Left ventricle myocardium inferior (tissue), 1 donor: ENCODE measurements at regions not wholly inside any gene's neighbourhood (a gene's known extent, or its start where the extent isn't known, plus 50 kb on each side); places are given as distances from the start of the nearest gene placed in this dataset.

Experiments
- DNase-seq: peaks from one replicate; pipeline ENCODE4 v3.0.0-alpha.2; 2020
- H3K27ac ChIP-seq: fragments of 200-600 bp; replicated peaks from 2 replicates; pipeline ENCODE4 v1.8.0; 2021
- H3K27me3 ChIP-seq: fragments of 200-600 bp; 2 replicates; pipeline ENCODE4 v1.8.0; 2021; ENCODE audit warnings: low read depth
- H3K36me3 ChIP-seq: fragments of 200-600 bp; 2 replicates; pipeline ENCODE4 v1.8.0; 2021
- H3K4me1 ChIP-seq: fragments of 200-600 bp; 2 replicates; pipeline ENCODE4 v1.8.0; 2021
- H3K4me3 ChIP-seq: fragments of 200-600 bp; 2 replicates; pipeline ENCODE4 v1.8.0; 2021; ENCODE audit warnings: mild to moderate bottlenecking, moderate library complexity
- H3K9me3 ChIP-seq: fragments of 200-600 bp; replicated peaks from 2 replicates; pipeline ENCODE4 v1.8.0; 2021
- CTCF ChIP-seq: fragments of 200-600 bp; IDR thresholded peaks from 2 replicates; pipeline ENCODE4 v1.8.0; 2021; ENCODE audit warnings: antibody characterized with exemption, mild to moderate bottlenecking, borderline replicate concordance
- intact Hi-C: fragments of 100-400 bp; cut with micrococcal nuclease; formaldehyde crosslinking; loops from one replicate; pipeline ENCODE4 v1.11.0; 2022
- donor health status: DM: no; HTN: yes; CAD: no; lungs with severe emphysema.

- TF ChIP-seq CTCF = no peak
- no peaks in the 10 kb centered on the region for H3K36me3 ChIP-seq
- no peak overlapping the region for H3K4me3 ChIP-seq
- intact Hi-C loops = no loop called here
- H3K27ac ChIP-seq = no peak overlapping the region
- H3K4me1 ChIP-seq = no peaks in the 10 kb centered on the region
- peaks cover 3% of the 10 kb centered on the region for H3K27me3 ChIP-seq
- DNase-seq = no peak
- H3K9me3 ChIP-seq = peaks cover 11% of the 10 kb centered on the region
These were observed 57.6 kb upstream of the GRIN3A start for GRCh38 chr9:101796044-101796443.

GRCh38 chr9:101795147-101795546 is 56.7 kb upstream of the GRIN3A start:
- Histone ChIP-seq H3K36me3 (no peaks in the 10 kb centered on the region), H3K9me3 (peaks cover 11% of the 10 kb centered on the region), H3K4me3 (no peak overlapping the region), H3K27me3 (peaks cover 3% of the 10 kb centered on the region), H3K4me1 (no peaks in the 10 kb centered on the region), H3K27ac (no peak overlapping the region)
- DNase-seq = no peak
- intact Hi-C loops = no loop called here
- no peak for TF ChIP-seq CTCF

GRCh38 chr9:101792475-101792874 is 54.0 kb upstream of the GRIN3A start:
- peaks cover 11% of the 10 kb centered on the region for H3K9me3 ChIP-seq
- H3K27ac ChIP-seq = no peak overlapping the region
- intact Hi-C loops = no loop called here
- no peak overlapping the region for H3K4me3 ChIP-seq
- H3K27me3 ChIP-seq = peaks cover 3% of the 10 kb centered on the region
- no peaks in the 10 kb centered on the region for H3K36me3 ChIP-seq
- DNase-seq = no peak
- TF ChIP-seq CTCF = no peak
- H3K4me1 ChIP-seq = no peaks in the 10 kb centered on the region

DNA sequence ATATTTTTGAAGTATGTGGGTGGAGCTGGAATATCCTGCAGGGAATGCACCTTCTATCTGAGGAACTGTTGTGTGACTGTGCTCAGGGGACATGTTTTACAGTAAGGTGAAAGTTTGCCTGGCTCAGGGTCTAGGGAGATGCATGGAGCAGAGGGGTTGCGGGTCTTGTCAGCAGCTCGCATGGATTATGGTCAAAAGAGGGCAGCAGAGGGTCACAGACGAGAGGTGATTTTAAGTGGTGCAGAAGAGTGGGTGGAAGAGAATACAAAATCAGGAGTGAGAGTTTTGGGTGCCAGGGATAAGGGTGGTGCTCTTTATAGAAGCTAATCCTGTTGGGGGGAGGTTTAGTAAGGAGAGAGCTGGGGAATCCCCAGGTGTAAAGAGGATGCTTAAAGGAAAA is 53.5 kb upstream of the GRIN3A start:
- Histone ChIP-seq H3K36me3 (no peaks in the 10 kb centered on the region), H3K27me3 (peaks cover 3% of the 10 kb centered on the region), H3K9me3 (peaks cover 11% of the 10 kb centered on the region), H3K4me3 (no peak overlapping the region), H3K4me1 (no peaks in the 10 kb centered on the region), H3K27ac (no peak overlapping the region)
- intact Hi-C loops = no loop called here
- DNase-seq = no peak
- TF ChIP-seq CTCF = peak; percentile 35

DNA sequence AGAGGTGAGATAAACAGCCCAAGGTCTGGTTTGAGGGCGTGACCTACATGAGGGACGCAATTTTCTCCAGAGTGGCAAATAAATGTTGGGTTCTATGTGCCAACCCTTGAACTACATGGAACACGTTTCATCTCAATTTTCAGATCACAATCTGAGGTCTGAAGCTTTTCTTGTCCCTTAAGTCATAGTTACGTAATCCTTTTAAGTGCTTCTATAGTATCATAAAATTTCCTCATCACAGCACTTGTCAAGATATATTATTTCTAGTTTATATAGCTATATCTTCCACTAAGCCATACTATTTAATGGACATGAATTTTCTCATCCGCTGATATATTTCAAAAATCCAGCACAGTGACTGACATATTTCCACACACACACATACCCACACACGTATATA is 53.1 kb upstream of the GRIN3A start:
- Histone ChIP-seq H3K27ac (no peak overlapping the region), H3K4me3 (no peak overlapping the region), H3K36me3 (no peaks in the 10 kb centered on the region), H3K4me1 (no peaks in the 10 kb centered on the region), H3K27me3 (peaks cover 3% of the 10 kb centered on the region), H3K9me3 (peaks cover 11% of the 10 kb centered on the region)
- TF ChIP-seq CTCF = no peak
- no peak for DNase-seq
- intact Hi-C loops = no loop called here
